ENCODE measurements at regions not wholly inside any gene's neighbourhood (a gene's known extent, or its start where the extent isn't known, plus 50 kb on each side); places are given as distances from the start of the nearest gene placed in this dataset.
A peak's percentile ranks its signal among the peaks of the same experiment; 100 is the strongest.
"Not testable (repeated sequence)": the region's sequence is repeated elsewhere in the genome, so short reads cannot be mapped to it uniquely, and the experiment has no call there.

- TF ChIP-seq CTCF (IDR thresholded peaks at IDR 0.05; ENCODE audit: insufficient read depth, low read depth, low read length), result no peak
- peak overlapping the region; percentile 19 for H3K4me3 ChIP-seq (ENCODE audit: low read depth, low read length)
- DNase-seq (ENCODE audit: low read depth), result peak; percentile 57
Measured at GRCh38 chr20:53866794-53867740, 203.3 kb downstream of the BCAS1 start.

DNA sequence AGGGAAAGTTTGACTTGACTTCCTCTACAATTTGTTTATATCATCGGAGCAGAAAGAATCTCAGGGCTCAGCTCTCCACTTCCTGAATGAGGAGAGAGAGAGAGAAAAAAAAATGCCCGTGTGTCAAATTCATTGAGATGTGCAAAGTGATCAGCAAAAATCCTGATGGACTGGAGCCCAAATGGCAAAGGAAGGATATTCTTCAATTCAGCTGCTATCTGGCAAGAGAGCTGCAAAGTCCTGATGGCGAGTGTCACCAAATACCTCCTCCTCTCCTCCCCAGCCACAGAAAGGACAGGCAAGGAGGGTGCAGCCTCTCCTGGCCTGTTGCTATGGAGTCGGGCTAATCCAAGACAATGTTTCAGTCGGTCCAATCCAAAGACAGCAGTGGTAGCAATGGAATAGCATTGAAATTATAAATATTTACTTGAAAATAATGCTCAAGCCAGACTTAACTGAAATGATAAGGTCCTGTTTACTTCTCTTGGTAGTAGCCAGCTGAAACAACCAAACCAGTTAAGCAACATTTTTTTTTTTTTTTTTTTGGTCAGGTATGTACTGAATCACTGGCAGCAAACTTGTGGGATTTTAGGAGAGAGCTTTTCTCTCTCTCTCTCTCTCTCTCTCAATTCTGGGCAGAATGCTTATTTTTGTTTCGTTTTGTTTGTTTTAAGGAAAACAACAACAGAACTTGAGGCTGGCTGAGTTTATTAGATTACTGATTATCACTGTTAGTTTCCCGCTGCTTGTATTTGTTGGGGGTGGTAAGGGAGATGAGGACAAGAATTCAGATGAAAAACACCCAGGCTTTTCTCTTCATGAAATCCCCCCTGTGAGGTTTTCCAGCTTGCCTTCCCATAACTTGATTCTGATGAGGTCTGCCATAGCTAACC, 204.2 kb downstream of the BCAS1 start:
- no peak for TF ChIP-seq CTCF (IDR thresholded peaks at IDR 0.05; ENCODE audit: insufficient read depth, low read depth, low read length)
- peak overlapping the region; percentile 28 for H3K4me3 ChIP-seq (ENCODE audit: low read depth, low read length)
- DNase-seq (ENCODE audit: low read depth), result peak; percentile 87

DNA sequence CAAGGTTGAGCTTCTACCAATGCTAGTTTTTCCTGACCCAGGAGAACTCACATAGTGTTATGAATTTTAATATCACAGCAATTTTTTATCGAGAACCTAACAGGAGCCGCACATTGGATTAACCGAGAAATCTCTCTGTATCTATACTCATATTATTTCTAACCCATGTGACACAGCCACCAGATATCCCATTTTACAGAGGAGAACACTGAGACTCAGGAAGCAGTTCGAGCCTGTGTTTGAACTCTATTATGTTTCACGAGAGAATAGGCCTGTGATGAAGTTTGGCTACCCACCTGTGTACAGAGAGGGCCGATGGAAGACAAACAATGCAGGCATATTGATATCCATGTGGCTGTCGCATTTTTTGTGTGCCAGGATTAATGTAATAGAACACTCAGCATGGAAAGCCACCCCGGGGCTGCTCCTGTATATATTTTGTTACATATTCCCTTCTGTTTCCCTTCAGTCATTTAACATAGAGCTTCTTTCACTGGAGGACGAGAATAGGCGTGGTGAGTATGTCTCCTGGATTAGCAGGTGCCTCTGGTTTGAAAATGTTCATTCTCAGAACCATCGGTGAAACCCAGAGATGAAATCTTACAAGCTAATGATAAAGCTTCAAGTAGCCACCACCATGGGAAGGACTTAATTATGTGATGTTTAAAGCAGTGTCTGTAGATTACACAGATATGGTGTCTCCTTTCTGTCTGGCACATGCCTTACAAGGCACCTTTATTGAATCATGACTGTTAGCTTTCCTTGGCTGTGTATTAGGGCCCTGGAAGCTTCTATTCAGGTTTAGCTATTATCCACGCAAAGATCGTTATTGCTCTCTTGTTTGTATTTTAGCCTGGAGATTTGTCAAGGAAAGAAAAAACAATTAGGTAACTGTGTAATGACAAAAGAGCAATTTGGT, 205.4 kb downstream of the BCAS1 start:
- peak overlapping the region; percentile 5 for H3K4me3 ChIP-seq (ENCODE audit: low read depth, low read length)
- not testable (repeated sequence) for DNase-seq (ENCODE audit: low read depth)

GRCh38 chr20:53863923-53864641, 206.3 kb downstream of the BCAS1 start:
- DNase-seq (ENCODE audit: low read depth), result not testable (repeated sequence)

GRCh38 chr20:53863535-53863922, 206.9 kb downstream of the BCAS1 start:
- not testable (repeated sequence) for H3K4me3 ChIP-seq (ENCODE audit: low read depth, low read length); DNase-seq (ENCODE audit: low read depth)

More at GRCh38 chr20:53863923-53864641, 206.3 kb downstream of the BCAS1 start:
- H3K4me3 ChIP-seq (ENCODE audit: low read depth, low read length), result not testable (repeated sequence)

DNA sequence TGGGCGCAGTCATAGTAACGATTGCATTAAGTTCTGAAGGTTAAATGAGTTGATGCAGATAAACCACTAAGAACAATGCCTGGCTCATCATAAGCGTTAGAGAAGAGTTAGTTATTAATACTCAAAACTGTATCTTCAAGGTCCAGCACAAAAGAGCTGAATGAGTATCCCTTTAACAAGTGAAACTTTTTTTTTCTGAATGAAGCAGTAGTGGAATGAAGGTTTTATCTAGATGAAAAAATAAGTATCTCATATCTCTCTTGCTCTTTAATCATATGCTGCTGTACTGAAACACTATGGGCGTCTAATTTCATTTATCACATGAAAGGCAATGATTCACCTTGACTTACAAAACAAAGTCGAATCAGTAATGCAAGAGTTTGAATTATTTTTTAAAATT, 207.4 kb downstream of the BCAS1 start:
- not testable (repeated sequence) for DNase-seq (ENCODE audit: low read depth); H3K4me3 ChIP-seq (ENCODE audit: low read depth, low read length)

GRCh38 chr20:53862490-53862889, 207.9 kb downstream of the BCAS1 start:
- not testable (repeated sequence) for DNase-seq (ENCODE audit: low read depth)

GRCh38 chr20:53862136-53862397, 208.3 kb downstream of the BCAS1 start:
- not testable (repeated sequence) for H3K4me3 ChIP-seq (ENCODE audit: low read depth, low read length); DNase-seq (ENCODE audit: low read depth)

More at GRCh38 chr20:53862490-53862889, 207.9 kb downstream of the BCAS1 start:
- H3K4me3 ChIP-seq (ENCODE audit: low read depth, low read length), result not testable (repeated sequence)

GRCh38 chr20:53859684-53860083, 210.7 kb downstream of the BCAS1 start:
- H3K4me3 ChIP-seq (ENCODE audit: low read depth, low read length), result no peak overlapping the region
- no peak for TF ChIP-seq CTCF (IDR thresholded peaks at IDR 0.05; ENCODE audit: insufficient read depth, low read depth, low read length)
- DNase-seq (ENCODE audit: low read depth), result no peak

- not testable (repeated sequence) for DNase-seq (ENCODE audit: low read depth); H3K4me3 ChIP-seq (ENCODE audit: low read depth, low read length)
Measured at GRCh38 chr20:53859009-53859408, 211.4 kb downstream of the BCAS1 start.

GRCh38 chr20:53858516-53858915, 211.9 kb downstream of the BCAS1 start:
- H3K4me3 ChIP-seq (ENCODE audit: low read depth, low read length); DNase-seq (ENCODE audit: low read depth): not testable (repeated sequence)

All from fibroblast of villous mesenchyme (primary cell).